Posterior cingulate gyrus (tissue), 11 donors: ENCODE measurements at regions not wholly inside any gene's neighbourhood (a gene's known extent, or its start where the extent isn't known, plus 50 kb on each side); places are given as distances from the start of the nearest gene placed in this dataset.

Source experiments
- DNase-seq, 10 donors: peaks; one replicate each; pipeline versions ENCODE4 v3.0.0 to v3.0.0-alpha.2; 2020 to 2021; ENCODE audit warnings: mixed read lengths in 3 of 10
- intact Hi-C: fragments of 100-400 bp; cut with DNase I; formaldehyde crosslinking; loops from one replicate; pipeline ENCODE4 v1.15.1; 2023

- DNase-seq: no peak
- intact Hi-C loops: no loop called here
Measured at GRCh38 chrX:69366183-69366582, 137.9 kb upstream of the NALF2 start.

- DNase-seq: no peak
- intact Hi-C loops: no loop called here
Measured at GRCh38 chrX:69365755-69366154, 138.4 kb upstream of the NALF2 start.

- intact Hi-C loops: no loop called here
- no peak for DNase-seq
Measured at GRCh38 chrX:69365349-69365748, 138.8 kb upstream of the NALF2 start.

- DNase-seq: no peak
- intact Hi-C loops: no loop called here
Measured at GRCh38 chrX:69362856-69363255, 141.3 kb upstream of the NALF2 start.

- no peak for DNase-seq
- intact Hi-C loops: no loop called here
Measured at GRCh38 chrX:69362354-69362753, 141.8 kb upstream of the NALF2 start.

- intact Hi-C loops: no loop called here
- DNase-seq: no peak
Measured at GRCh38 chrX:69361311-69361845, 142.7 kb upstream of the NALF2 start.

GRCh38 chrX:69357317-69357716, 146.8 kb upstream of the NALF2 start:
- intact Hi-C loops: no loop called here
- no peak for DNase-seq

- DNase-seq: no peak
Measured at GRCh38 chrX:69324851-69325250, 159.6 kb upstream of the PJA1 start.

GRCh38 chrX:69323786-69324720, 158.8 kb upstream of the PJA1 start:
- intact Hi-C loops: no loop called here
- DNase-seq: no peak

More at GRCh38 chrX:69324851-69325250, 159.6 kb upstream of the PJA1 start:
- intact Hi-C loops: no loop called here

GRCh38 chrX:69321789-69322188, 156.5 kb upstream of the PJA1 start:
- no peak for DNase-seq
- intact Hi-C loops: no loop called here

GRCh38 chrX:69321006-69321655, 155.9 kb upstream of the PJA1 start:
- intact Hi-C loops: no loop called here
- no peak for DNase-seq

- DNase-seq: no peak
- intact Hi-C loops: loop anchor here (1.0 kb wide), 1 partner anchor 27 kb away; no protein-coding TSS in a partner anchor
Measured at GRCh38 chrX:69320116-69320515, 154.9 kb upstream of the PJA1 start.

GRCh38 chrX:69319376-69319775, 154.1 kb upstream of the PJA1 start:
- DNase-seq: no peak
- intact Hi-C loops: no loop called here

- DNase-seq: no peak
- intact Hi-C loops: no loop called here
Measured at GRCh38 chrX:69318651-69319340, 153.5 kb upstream of the PJA1 start.

GRCh38 chrX:69317721-69318120, 152.5 kb upstream of the PJA1 start:
- intact Hi-C loops: no loop called here
- no peak for DNase-seq

GRCh38 chrX:69314436-69315348, 149.4 kb upstream of the PJA1 start:
- intact Hi-C loops: no loop called here

GRCh38 chrX:69313617-69314290, 148.5 kb upstream of the PJA1 start:
- DNase-seq: no peak
- intact Hi-C loops: no loop called here

More at GRCh38 chrX:69314436-69315348, 149.4 kb upstream of the PJA1 start:
- peak in 1 of 10 donors; percentile 86 for DNase-seq

GRCh38 chrX:69311936-69312670, 146.8 kb upstream of the PJA1 start:
- intact Hi-C loops: no loop called here
- DNase-seq: no peak
